ENCODE measurements at regions not wholly inside any gene's neighbourhood (a gene's known extent, or its start where the extent isn't known, plus 50 kb on each side); places are given as distances from the start of the nearest gene placed in this dataset.

DNA sequence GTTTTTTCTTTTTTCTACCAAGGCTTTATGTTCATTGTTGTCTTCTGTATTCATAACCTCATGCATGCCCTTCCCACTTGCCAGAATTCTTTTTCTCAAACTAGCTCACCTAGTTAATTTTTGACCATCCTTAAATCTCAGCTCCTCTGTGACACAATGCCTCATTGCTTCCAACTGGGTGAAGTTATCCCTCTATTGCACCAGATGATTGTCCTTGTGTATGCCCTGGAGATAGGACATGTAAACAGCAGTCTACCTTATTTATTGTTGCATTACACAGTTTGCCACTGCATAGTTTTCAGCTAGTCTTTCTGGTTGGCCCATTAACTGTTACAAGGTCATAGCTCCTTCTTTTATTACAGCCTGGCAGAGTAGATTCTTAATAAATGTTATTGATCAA, 763.1 kb upstream of the COBL start:
- TF ChIP-seq, protein P1, sequence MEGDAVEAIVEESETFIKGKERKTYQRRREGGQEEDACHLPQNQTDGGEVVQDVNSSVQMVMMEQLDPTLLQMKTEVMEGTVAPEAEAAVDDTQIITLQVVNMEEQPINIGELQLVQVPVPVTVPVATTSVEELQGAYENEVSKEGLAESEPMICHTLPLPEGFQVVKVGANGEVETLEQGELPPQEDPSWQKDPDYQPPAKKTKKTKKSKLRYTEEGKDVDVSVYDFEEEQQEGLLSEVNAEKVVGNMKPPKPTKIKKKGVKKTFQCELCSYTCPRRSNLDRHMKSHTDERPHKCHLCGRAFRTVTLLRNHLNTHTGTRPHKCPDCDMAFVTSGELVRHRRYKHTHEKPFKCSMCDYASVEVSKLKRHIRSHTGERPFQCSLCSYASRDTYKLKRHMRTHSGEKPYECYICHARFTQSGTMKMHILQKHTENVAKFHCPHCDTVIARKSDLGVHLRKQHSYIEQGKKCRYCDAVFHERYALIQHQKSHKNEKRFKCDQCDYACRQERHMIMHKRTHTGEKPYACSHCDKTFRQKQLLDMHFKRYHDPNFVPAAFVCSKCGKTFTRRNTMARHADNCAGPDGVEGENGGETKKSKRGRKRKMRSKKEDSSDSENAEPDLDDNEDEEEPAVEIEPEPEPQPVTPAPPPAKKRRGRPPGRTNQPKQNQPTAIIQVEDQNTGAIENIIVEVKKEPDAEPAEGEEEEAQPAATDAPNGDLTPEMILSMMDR (IDR thresholded peaks at IDR 0.05), result no peak
- TF ChIP-seq POLR2A (IDR thresholded peaks at IDR 0.05), result no peak

All from testis (tissue), 2 donors.